ENCODE measurements at regions not wholly inside any gene's neighbourhood (a gene's known extent, or its start where the extent isn't known, plus 50 kb on each side); places are given as distances from the start of the nearest gene placed in this dataset.

DNA sequence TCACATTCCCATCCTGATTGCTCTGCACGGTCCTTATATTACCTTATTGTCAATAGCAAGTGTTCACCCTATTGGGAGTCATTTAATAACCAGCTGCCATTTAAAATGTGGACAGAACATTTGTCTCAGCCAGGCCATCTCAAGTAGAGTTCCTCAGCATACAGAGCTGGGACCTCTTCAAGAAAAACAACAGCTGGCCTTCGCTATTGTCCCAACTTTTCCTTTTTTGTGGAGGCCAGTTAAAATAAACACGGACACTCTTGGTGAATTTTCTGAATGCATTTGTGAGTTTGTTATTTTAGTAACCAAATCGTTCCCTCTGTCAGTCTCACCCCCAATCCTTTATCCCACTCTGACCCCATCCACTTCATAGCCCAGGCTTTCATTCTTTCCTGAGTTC is 395.3 kb upstream of the PITX2 start:
- Mint-ChIP-seq H3K9me3 (no peaks in the 10 kb centered on the region), H3K36me3 (no peaks in the 10 kb centered on the region), H3K4me1 (no peaks in the 10 kb centered on the region), H3K27me3 (ENCODE audit: low read depth in 3 of 3) (peaks cover 0 to 2% (median 0%) of the 10 kb centered on the region in 3 donors), H3K27ac (no peak overlapping the region), H3K4me3 (no peak overlapping the region)
- TF ChIP-seq, protein P1, sequence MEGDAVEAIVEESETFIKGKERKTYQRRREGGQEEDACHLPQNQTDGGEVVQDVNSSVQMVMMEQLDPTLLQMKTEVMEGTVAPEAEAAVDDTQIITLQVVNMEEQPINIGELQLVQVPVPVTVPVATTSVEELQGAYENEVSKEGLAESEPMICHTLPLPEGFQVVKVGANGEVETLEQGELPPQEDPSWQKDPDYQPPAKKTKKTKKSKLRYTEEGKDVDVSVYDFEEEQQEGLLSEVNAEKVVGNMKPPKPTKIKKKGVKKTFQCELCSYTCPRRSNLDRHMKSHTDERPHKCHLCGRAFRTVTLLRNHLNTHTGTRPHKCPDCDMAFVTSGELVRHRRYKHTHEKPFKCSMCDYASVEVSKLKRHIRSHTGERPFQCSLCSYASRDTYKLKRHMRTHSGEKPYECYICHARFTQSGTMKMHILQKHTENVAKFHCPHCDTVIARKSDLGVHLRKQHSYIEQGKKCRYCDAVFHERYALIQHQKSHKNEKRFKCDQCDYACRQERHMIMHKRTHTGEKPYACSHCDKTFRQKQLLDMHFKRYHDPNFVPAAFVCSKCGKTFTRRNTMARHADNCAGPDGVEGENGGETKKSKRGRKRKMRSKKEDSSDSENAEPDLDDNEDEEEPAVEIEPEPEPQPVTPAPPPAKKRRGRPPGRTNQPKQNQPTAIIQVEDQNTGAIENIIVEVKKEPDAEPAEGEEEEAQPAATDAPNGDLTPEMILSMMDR (IDR thresholded peaks at IDR 0.05): no peak
- Histone ChIP-seq H3K4me3 (replicated peaks in 1 of 3; ENCODE audit: low read depth in 2 of 3, low read length in 3 of 3) (no peak overlapping the region), H3K27ac (ENCODE audit: low read depth in 1 of 2, low read length in 2 of 2) (no peak overlapping the region), H3K4me2 (replicated peaks; ENCODE audit: extremely low read depth, low read length, poor library complexity, severe bottlenecking) (no peak overlapping the region), H3K36me3 (replicated peaks in 1 of 2; ENCODE audit: control insufficient read depth in 1 of 2, insufficient read depth in 2 of 2, low read length in 2 of 2) (no peaks in the 10 kb centered on the region), H3K9ac (ENCODE audit: insufficient read depth, low read length, poor library complexity, severe bottlenecking) (no peak overlapping the region), H3K79me2 (ENCODE audit: insufficient read depth, low read length) (no peaks in the 10 kb centered on the region), H4K20me1 (ENCODE audit: insufficient read depth, low read length) (no peaks in the 10 kb centered on the region), H3K9me3 (replicated peaks in 1 of 2; ENCODE audit: control insufficient read depth in 1 of 2, insufficient read depth in 1 of 2, low read length in 2 of 2) (no peaks in the 10 kb centered on the region), H3K27me3 (ENCODE audit: control insufficient read depth in 2 of 2, insufficient read depth in 2 of 2, low read length in 2 of 2) (no peaks in the 10 kb centered on the region), H3K4me1 (ENCODE audit: control insufficient read depth in 1 of 2, insufficient read depth in 2 of 2, low read length in 2 of 2) (no peaks in the 10 kb centered on the region), H2AFZ (ENCODE audit: insufficient read depth, low read depth, low read length, poor library complexity, severe bottlenecking) (no peak overlapping the region)
- WGBS (ENCODE audit: insufficient coverage): 80% methylated on average over 1 of the region's 4 CpGs
- DNase-seq: no peak
- intact Hi-C loops (cut with micrococcal nuclease): no loop called here

- no peaks in the 10 kb centered on the region for H3K36me3 ChIP-seq (replicated peaks in 1 of 2; ENCODE audit: control insufficient read depth in 1 of 2, insufficient read depth in 2 of 2, low read length in 2 of 2)
- H3K4me1 Mint-ChIP-seq: no peaks in the 10 kb centered on the region
- H3K27ac ChIP-seq (ENCODE audit: low read depth in 1 of 2, low read length in 2 of 2): no peak overlapping the region
- no peaks in the 10 kb centered on the region for H3K4me1 ChIP-seq (ENCODE audit: control insufficient read depth in 1 of 2, insufficient read depth in 2 of 2, low read length in 2 of 2)
- H3K4me3 ChIP-seq (replicated peaks in 1 of 3; ENCODE audit: low read depth in 2 of 3, low read length in 3 of 3): no peak overlapping the region
- DNase-seq: no peak
- TF ChIP-seq, protein P1 (IDR thresholded peaks at IDR 0.05): no peak
- peaks cover 0 to 2% (median 0%) of the 10 kb centered on the region in 3 donors for H3K27me3 Mint-ChIP-seq (ENCODE audit: low read depth in 3 of 3)
- no peaks in the 10 kb centered on the region for H4K20me1 ChIP-seq (ENCODE audit: insufficient read depth, low read length)
- no peaks in the 10 kb centered on the region for H3K79me2 ChIP-seq (ENCODE audit: insufficient read depth, low read length)
- H2AFZ ChIP-seq (ENCODE audit: insufficient read depth, low read depth, low read length, poor library complexity, severe bottlenecking): no peak overlapping the region
- H3K9me3 ChIP-seq (replicated peaks in 1 of 2; ENCODE audit: control insufficient read depth in 1 of 2, insufficient read depth in 1 of 2, low read length in 2 of 2): no peaks in the 10 kb centered on the region
- H3K4me3 Mint-ChIP-seq: no peak overlapping the region
- WGBS (ENCODE audit: insufficient coverage): no CpG with 5 or more reads among the region's 1 CpG
- H3K36me3 Mint-ChIP-seq: no peaks in the 10 kb centered on the region
- intact Hi-C loops (cut with micrococcal nuclease): no loop called here
- no peak overlapping the region for H3K27ac Mint-ChIP-seq
- H3K9me3 Mint-ChIP-seq: no peaks in the 10 kb centered on the region
- no peak overlapping the region for H3K9ac ChIP-seq (ENCODE audit: insufficient read depth, low read length, poor library complexity, severe bottlenecking)
- no peaks in the 10 kb centered on the region for H3K27me3 ChIP-seq (ENCODE audit: control insufficient read depth in 2 of 2, insufficient read depth in 2 of 2, low read length in 2 of 2)
- no peak overlapping the region for H3K4me2 ChIP-seq (replicated peaks; ENCODE audit: extremely low read depth, low read length, poor library complexity, severe bottlenecking)
Observed at GRCh38 chr4:111020476-111020875, 397.6 kb upstream of the PITX2 start.

All from CD14-positive monocyte (primary cell).